Chondrocyte (in vitro differentiated cells): ENCODE measurements at regions not wholly inside any gene's neighbourhood (a gene's known extent, or its start where the extent isn't known, plus 50 kb on each side); places are given as distances from the start of the nearest gene placed in this dataset.

Experiments used
- DNase-seq: peaks from one replicate; pipeline ENCODE4 v3.0.0; 2021; ENCODE audit warnings: mixed read lengths, low spot score
- H3K27ac Mint-ChIP-seq: one replicate; pipeline ENCODE4 v1.8.0; 2021; ENCODE audit warnings: mild to moderate bottlenecking, moderate library complexity, mixed read lengths; ENCODE audit not compliant: unreplicated experiment
- H3K27me3 Mint-ChIP-seq: 2 replicates; pipeline ENCODE4 v1.8.0; 2021; ENCODE audit warnings: low read depth, mixed read lengths
- H3K36me3 Mint-ChIP-seq: 2 replicates; pipeline ENCODE4 v1.8.0; 2021; ENCODE audit warnings: low read depth, mixed read lengths
- H3K4me1 Mint-ChIP-seq: 2 replicates; pipeline ENCODE4 v1.8.0; 2021; ENCODE audit warnings: low read depth, mild to moderate bottlenecking, mixed read lengths
- H3K4me3 Mint-ChIP-seq: one replicate; pipeline ENCODE4 v1.8.0; 2021; ENCODE audit warnings: mild to moderate bottlenecking, moderate library complexity, mixed read lengths; ENCODE audit not compliant: unreplicated experiment
- H3K9me3 Mint-ChIP-seq: 2 replicates; pipeline ENCODE4 v1.8.0; 2021; ENCODE audit warnings: low read depth, mixed read lengths
- TF ChIP-seq, protein P1 (sequence below): fragments of 200-600 bp; sonication (generic); IDR thresholded peaks from 2 replicates; pipeline ENCODE4 v1.5.0; 2021; ENCODE audit warnings: antibody characterized with exemption, mild to moderate bottlenecking, moderate library complexity

DNA sequence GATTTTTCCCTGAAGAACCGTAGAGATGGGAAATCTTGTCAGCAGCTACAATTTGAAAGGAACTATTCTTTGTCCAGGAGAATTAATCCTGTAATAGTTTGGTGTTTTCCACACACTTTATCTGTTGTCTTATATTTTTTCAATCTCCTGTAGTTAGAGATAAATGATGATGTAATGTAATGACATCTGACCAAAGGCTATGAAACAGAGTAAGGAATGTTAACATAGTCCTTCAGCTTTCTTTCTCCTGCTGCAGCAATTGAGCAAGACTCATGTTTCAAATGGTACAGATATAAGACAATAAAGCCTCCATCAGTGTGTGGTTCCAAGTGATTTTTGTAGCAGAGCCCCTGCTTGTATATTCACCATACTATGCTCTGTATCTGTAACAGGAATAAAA is 1028.4 kb downstream of the SI start:
- H3K9me3 Mint-ChIP-seq, result no peaks in the 10 kb centered on the region
- no peaks in the 10 kb centered on the region for H3K27me3 Mint-ChIP-seq
- H3K4me3 Mint-ChIP-seq, result no peak overlapping the region
- no peaks in the 10 kb centered on the region for H3K36me3 Mint-ChIP-seq
- peaks cover 4% of the 10 kb centered on the region for H3K4me1 Mint-ChIP-seq
- TF ChIP-seq, protein P1, sequence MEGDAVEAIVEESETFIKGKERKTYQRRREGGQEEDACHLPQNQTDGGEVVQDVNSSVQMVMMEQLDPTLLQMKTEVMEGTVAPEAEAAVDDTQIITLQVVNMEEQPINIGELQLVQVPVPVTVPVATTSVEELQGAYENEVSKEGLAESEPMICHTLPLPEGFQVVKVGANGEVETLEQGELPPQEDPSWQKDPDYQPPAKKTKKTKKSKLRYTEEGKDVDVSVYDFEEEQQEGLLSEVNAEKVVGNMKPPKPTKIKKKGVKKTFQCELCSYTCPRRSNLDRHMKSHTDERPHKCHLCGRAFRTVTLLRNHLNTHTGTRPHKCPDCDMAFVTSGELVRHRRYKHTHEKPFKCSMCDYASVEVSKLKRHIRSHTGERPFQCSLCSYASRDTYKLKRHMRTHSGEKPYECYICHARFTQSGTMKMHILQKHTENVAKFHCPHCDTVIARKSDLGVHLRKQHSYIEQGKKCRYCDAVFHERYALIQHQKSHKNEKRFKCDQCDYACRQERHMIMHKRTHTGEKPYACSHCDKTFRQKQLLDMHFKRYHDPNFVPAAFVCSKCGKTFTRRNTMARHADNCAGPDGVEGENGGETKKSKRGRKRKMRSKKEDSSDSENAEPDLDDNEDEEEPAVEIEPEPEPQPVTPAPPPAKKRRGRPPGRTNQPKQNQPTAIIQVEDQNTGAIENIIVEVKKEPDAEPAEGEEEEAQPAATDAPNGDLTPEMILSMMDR, result no peak
- H3K27ac Mint-ChIP-seq, result no peak overlapping the region
- no peak for DNase-seq

DNA sequence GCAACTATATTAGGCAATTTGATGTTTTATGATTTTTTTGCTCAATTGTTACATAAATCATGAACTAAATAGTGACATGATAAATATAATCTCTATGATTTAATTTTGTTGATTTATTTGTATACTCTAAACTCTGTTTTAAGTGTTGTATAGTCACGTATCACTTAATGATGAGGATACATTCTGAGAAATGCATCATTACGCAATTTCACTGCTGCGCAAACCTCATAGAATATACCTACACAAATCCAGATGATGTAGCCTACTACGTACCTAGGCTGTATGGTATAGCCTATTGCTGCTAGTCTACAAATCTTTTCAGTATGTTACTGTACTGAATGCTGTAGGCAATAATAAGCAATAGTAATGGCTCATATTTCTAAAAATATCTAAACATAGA is 1029.8 kb downstream of the SI start:
- Mint-ChIP-seq H3K4me3 (no peak overlapping the region), H3K36me3 (no peaks in the 10 kb centered on the region), H3K9me3 (no peaks in the 10 kb centered on the region), H3K27ac (no peak overlapping the region), H3K4me1 (peaks cover 4% of the 10 kb centered on the region), H3K27me3 (no peaks in the 10 kb centered on the region)
- TF ChIP-seq, protein P1, result no peak
- DNase-seq, result no peak

DNA sequence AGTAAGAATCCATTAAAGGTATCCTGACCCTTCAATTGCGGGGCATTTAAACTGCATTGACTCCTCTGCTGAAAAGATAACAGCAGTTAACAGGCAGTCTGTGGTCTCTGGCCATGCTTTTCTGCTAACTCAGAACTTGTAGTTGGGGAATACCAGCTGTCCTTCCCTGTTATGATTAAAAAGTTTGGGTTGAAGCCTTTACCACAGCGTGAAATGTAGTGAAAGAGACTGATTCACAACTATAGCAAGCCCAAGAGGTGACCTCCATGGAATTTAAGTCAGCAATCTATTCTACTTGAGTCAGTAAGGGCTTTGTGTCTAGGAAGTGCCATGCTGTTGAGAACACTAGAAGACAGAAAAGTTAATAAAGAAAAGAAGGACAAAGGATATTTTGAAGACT is 1037.3 kb downstream of the SI start:
- no peak overlapping the region for H3K27ac Mint-ChIP-seq
- H3K36me3 Mint-ChIP-seq, result no peaks in the 10 kb centered on the region
- H3K4me3 Mint-ChIP-seq, result no peak overlapping the region
- peaks cover 2% of the 10 kb centered on the region for H3K9me3 Mint-ChIP-seq
- DNase-seq, result no peak
- H3K4me1 Mint-ChIP-seq, result no peaks in the 10 kb centered on the region
- peaks cover 3% of the 10 kb centered on the region for H3K27me3 Mint-ChIP-seq
- TF ChIP-seq, protein P1, result no peak

DNA sequence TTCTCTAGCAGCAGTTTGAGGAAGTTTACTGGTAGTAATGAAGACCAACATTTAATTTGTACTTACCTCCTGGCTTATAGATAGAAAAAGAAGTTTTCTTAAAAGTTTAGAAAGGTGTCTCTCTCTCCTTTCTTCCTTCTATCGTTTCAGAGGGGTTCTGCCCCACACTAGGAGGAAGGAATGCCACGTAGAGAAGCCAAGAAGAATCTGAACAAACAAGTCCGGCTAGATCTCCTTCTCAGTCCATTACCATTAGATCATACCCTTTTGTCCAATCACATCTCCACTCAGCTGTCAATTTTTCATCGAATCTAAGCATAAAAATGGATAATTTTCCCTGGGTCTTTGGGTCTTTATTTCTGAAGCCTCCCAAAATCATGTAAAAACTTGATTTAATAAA is 1048.1 kb downstream of the SI start:
- no peaks in the 10 kb centered on the region for H3K36me3 Mint-ChIP-seq
- no peaks in the 10 kb centered on the region for H3K4me1 Mint-ChIP-seq
- TF ChIP-seq, protein P1, result no peak
- H3K4me3 Mint-ChIP-seq, result no peak overlapping the region
- DNase-seq, result no peak
- peaks cover 7% of the 10 kb centered on the region for H3K27me3 Mint-ChIP-seq
- H3K27ac Mint-ChIP-seq, result no peak overlapping the region
- H3K9me3 Mint-ChIP-seq, result no peaks in the 10 kb centered on the region

- DNase-seq, result no peak
- no peaks in the 10 kb centered on the region for H3K36me3 Mint-ChIP-seq
- peaks cover 5% of the 10 kb centered on the region for H3K27me3 Mint-ChIP-seq
- H3K4me3 Mint-ChIP-seq, result no peak overlapping the region
- TF ChIP-seq, protein P1, result no peak
- H3K27ac Mint-ChIP-seq, result no peak overlapping the region
- H3K4me1 Mint-ChIP-seq, result no peaks in the 10 kb centered on the region
- H3K9me3 Mint-ChIP-seq, result peaks cover 3% of the 10 kb centered on the region
Observed at GRCh38 chr3:164024786-164025185, 1053.5 kb downstream of the SI start.
